Stimulated activated CD8-positive, alpha-beta memory T cell treated with anti-CD3 and anti-CD28 coated beads, Interleukin-12 subunit alpha, Interleukin-12 subunit beta, amount 100 ng/mL, for 24 hours (primary cell): ENCODE measurements at regions not wholly inside any gene's neighbourhood (a gene's known extent, or its start where the extent isn't known, plus 50 kb on each side); places are given as distances from the start of the nearest gene placed in this dataset.
"Not testable (repeated sequence)": the region's sequence is repeated elsewhere in the genome, so short reads cannot be mapped to it uniquely, and the experiment has no call there.

Source experiments
- DNase-seq: peaks from one replicate; pipeline ENCODE4 v3.0.0-alpha.2; 2020; ENCODE audit errors: extremely low read depth

GRCh38 chr2:118791483-118791882 is 56.0 kb downstream of the EN1 start:
- no peak for DNase-seq

- no peak for DNase-seq
Observed at GRCh38 chr2:118786746-118787145, 60.7 kb downstream of the EN1 start.

- DNase-seq, result no peak
Observed at GRCh38 chr2:118784860-118785259, 62.6 kb downstream of the EN1 start.

GRCh38 chr2:118779362-118779761 is 68.1 kb downstream of the EN1 start:
- DNase-seq, result no peak

GRCh38 chr2:118774458-118775133 is 72.9 kb downstream of the EN1 start:
- DNase-seq, result no peak

GRCh38 chr2:118773826-118774225 is 73.6 kb downstream of the EN1 start:
- no peak for DNase-seq

- no peak for DNase-seq
Observed at GRCh38 chr2:118772487-118773200, 74.8 kb downstream of the EN1 start.

GRCh38 chr2:118769707-118770400 is 77.6 kb downstream of the EN1 start:
- no peak for DNase-seq

- DNase-seq, result no peak
Observed at GRCh38 chr2:118766871-118767270, 80.6 kb downstream of the EN1 start.

- DNase-seq, result no peak
Observed at GRCh38 chr2:118764855-118765254, 82.6 kb downstream of the EN1 start.

GRCh38 chr2:118763797-118764196 is 83.7 kb downstream of the EN1 start:
- no peak for DNase-seq

- no peak for DNase-seq
Observed at GRCh38 chr2:118762290-118762689, 85.2 kb downstream of the EN1 start.

GRCh38 chr2:118761771-118762170 is 85.7 kb downstream of the EN1 start:
- no peak for DNase-seq

- no peak for DNase-seq
Observed at GRCh38 chr2:118755901-118756300, 91.5 kb downstream of the EN1 start.

- no peak for DNase-seq
Observed at GRCh38 chr2:118755384-118755783, 92.1 kb downstream of the EN1 start.

- DNase-seq, result no peak
Observed at GRCh38 chr2:118752762-118753429, 94.6 kb downstream of the EN1 start.

GRCh38 chr2:118750959-118751565 is 96.4 kb downstream of the EN1 start:
- DNase-seq, result no peak

GRCh38 chr2:118748245-118748885 is 99.1 kb downstream of the EN1 start:
- DNase-seq, result no peak

- no peak for DNase-seq
Observed at GRCh38 chr2:118747637-118748036, 99.8 kb downstream of the EN1 start.

- no peak for DNase-seq
Observed at GRCh38 chr2:118747066-118747465, 100.4 kb downstream of the EN1 start.

GRCh38 chr2:118744682-118745181 is 102.7 kb downstream of the EN1 start:
- not testable (repeated sequence) for DNase-seq
